ENCODE measurements at regions not wholly inside any gene's neighbourhood (a gene's known extent, or its start where the extent isn't known, plus 50 kb on each side); places are given as distances from the start of the nearest gene placed in this dataset.

GRCh38 chr2:71811157-71811556, 336.5 kb downstream of the CYP26B1 start:
- TF ChIP-seq CTCF (IDR thresholded peaks at IDR 0.05) (no peak), ZFX (IDR thresholded peaks at IDR 0.05; ENCODE audit: borderline replicate concordance) (no peak)
